Left ventricle myocardium inferior (tissue), 1 donor: ENCODE measurements at regions not wholly inside any gene's neighbourhood (a gene's known extent, or its start where the extent isn't known, plus 50 kb on each side); places are given as distances from the start of the nearest gene placed in this dataset.

Source experiments
- DNase-seq: peaks from one replicate; pipeline ENCODE4 v3.0.0-alpha.2; 2020
- H3K27ac ChIP-seq: fragments of 200-600 bp; replicated peaks from 2 replicates; pipeline ENCODE4 v1.8.0; 2021
- H3K27me3 ChIP-seq: fragments of 200-600 bp; 2 replicates; pipeline ENCODE4 v1.8.0; 2021; ENCODE audit warnings: low read depth
- H3K36me3 ChIP-seq: fragments of 200-600 bp; 2 replicates; pipeline ENCODE4 v1.8.0; 2021
- H3K4me1 ChIP-seq: fragments of 200-600 bp; 2 replicates; pipeline ENCODE4 v1.8.0; 2021
- H3K4me3 ChIP-seq: fragments of 200-600 bp; 2 replicates; pipeline ENCODE4 v1.8.0; 2021; ENCODE audit warnings: mild to moderate bottlenecking, moderate library complexity
- H3K9me3 ChIP-seq: fragments of 200-600 bp; replicated peaks from 2 replicates; pipeline ENCODE4 v1.8.0; 2021
- CTCF ChIP-seq: fragments of 200-600 bp; IDR thresholded peaks from 2 replicates; pipeline ENCODE4 v1.8.0; 2021; ENCODE audit warnings: antibody characterized with exemption, mild to moderate bottlenecking, borderline replicate concordance
- intact Hi-C: fragments of 100-400 bp; cut with micrococcal nuclease; formaldehyde crosslinking; loops from one replicate; pipeline ENCODE4 v1.11.0; 2022
- donor health status: DM: no; HTN: yes; CAD: no; lungs with severe emphysema.

DNA sequence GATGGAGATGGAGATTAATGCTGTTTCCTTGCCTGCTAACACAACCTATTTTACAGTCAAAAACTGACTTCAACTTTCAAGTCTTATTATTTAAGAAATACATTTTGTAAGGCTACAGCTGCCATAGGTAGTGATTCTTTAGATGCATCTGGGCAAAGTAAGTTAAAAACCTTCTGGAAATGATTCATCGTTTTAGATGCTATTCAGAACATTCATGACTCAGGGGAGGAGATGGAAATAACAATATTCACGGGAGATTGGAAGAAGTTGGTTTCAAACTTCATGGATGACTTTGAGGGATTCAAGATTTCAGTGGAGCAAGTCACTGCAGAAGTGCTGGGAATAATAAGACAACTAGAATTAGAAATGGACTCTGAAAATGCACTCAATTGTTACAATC, 174.9 kb upstream of the GGTLC1 start:
- no peak for DNase-seq
- intact Hi-C loops, result no loop called here
- Histone ChIP-seq H3K4me1 (no peaks in the 10 kb centered on the region), H3K27me3 (peaks cover 11% of the 10 kb centered on the region), H3K9me3 (peaks cover 8% of the 10 kb centered on the region), H3K4me3 (no peak overlapping the region), H3K27ac (no peak overlapping the region), H3K36me3 (no peaks in the 10 kb centered on the region)
- no peak for TF ChIP-seq CTCF

- peaks cover 11% of the 10 kb centered on the region for H3K27me3 ChIP-seq
Measured at GRCh38 chr20:24160563-24161281, 172.1 kb upstream of the GGTLC1 start.

GRCh38 chr20:24158281-24158680, 169.7 kb upstream of the GGTLC1 start:
- Histone ChIP-seq H3K36me3 (no peaks in the 10 kb centered on the region), H3K9me3 (peaks cover 6% of the 10 kb centered on the region), H3K27ac (no peak overlapping the region), H3K27me3 (peaks cover 9% of the 10 kb centered on the region), H3K4me3 (no peak overlapping the region), H3K4me1 (no peaks in the 10 kb centered on the region)
- intact Hi-C loops, result no loop called here
- no peak for DNase-seq
- no peak for TF ChIP-seq CTCF

More at GRCh38 chr20:24160563-24161281, 172.1 kb upstream of the GGTLC1 start:
- H3K9me3 ChIP-seq, result peaks cover 8% of the 10 kb centered on the region
- no peak overlapping the region for H3K4me3 ChIP-seq
- intact Hi-C loops, result no loop called here
- H3K27ac ChIP-seq, result no peak overlapping the region
- no peaks in the 10 kb centered on the region for H3K36me3 ChIP-seq
- no peaks in the 10 kb centered on the region for H3K4me1 ChIP-seq
- peak; percentile 76 for TF ChIP-seq CTCF
- peak; percentile 22 for DNase-seq

DNA sequence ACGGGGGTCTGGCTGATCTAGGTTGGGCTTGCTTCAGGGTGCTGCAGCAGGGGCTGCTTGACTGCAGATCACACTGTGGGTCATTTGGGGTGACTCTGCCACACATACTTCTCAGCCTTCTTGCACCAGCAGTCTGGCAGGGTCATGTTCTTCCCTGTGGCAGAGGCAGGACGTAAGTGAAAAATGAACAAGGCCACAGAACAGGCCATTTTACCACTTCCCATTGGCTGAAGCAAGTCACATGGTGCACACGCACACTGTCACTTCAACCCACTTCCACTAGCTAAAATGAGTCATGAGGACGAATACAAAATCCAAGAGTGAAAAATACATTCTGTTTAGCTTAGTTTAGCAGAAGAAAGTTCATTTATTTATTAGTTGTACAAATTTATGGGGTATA, 168.6 kb upstream of the GGTLC1 start:
- Histone ChIP-seq H3K4me1 (no peaks in the 10 kb centered on the region), H3K9me3 (no peaks in the 10 kb centered on the region), H3K4me3 (no peak overlapping the region), H3K36me3 (no peaks in the 10 kb centered on the region), H3K27me3 (peaks cover 10% of the 10 kb centered on the region), H3K27ac (no peak overlapping the region)
- TF ChIP-seq CTCF, result no peak
- no peak for DNase-seq
- intact Hi-C loops, result no loop called here

DNA sequence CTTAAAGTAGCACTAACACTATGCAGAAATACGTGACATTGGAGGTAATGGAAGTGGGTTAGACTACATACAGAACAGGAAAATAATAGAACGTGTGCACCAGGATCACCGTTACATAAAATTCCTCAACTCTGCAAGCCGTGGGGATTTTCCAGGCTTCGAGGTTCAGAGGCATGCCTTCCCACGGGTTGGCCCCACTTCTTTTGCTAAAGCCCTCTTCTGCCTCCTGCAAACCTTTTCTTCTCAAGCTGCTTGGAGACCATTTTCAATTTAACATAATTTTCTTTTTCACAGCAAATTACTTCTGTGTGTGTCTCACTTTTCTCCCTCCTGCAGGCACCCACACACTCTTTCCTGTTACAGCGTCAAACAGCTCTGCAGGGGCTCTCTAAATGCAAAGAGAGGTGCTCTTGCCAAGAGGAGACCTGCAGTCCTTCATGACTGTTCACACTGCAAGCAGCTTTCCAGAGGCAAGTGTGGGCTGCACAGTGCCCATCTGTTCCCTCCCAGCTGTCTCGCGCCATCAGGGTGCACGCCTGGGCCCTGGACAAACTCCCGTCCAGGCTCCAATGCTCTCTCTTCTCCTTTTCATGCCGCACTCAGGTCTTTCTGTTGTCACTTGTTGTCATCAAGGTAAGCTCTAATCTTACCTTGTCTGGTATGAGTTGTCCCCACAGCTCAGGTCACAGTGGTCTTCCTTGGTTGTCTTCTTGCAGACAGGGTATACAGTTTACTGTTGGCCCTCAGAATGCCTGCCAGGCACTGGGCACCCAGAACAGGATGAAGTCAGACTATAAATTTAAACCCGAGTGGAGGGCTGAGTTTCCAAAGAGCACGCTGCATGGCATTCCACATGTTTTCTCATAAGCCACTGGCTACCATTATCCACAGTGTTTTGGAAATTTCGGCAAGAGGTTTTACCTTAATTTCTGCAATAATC, 164.8 kb upstream of the GGTLC1 start:
- Histone ChIP-seq H3K27me3 (peaks cover 4% of the 10 kb centered on the region), H3K27ac (no peak overlapping the region), H3K9me3 (no peaks in the 10 kb centered on the region), H3K4me3 (no peak overlapping the region), H3K4me1 (no peaks in the 10 kb centered on the region), H3K36me3 (no peaks in the 10 kb centered on the region)
- DNase-seq, result no peak
- intact Hi-C loops, result no loop called here
- no peak for TF ChIP-seq CTCF
